HG02588 (cell line): ENCODE measurements at regions not wholly inside any gene's neighbourhood (a gene's known extent, or its start where the extent isn't known, plus 50 kb on each side); places are given as distances from the start of the nearest gene placed in this dataset.
"Not testable (repeated sequence)": the region's sequence is repeated elsewhere in the genome, so short reads cannot be mapped to it uniquely, and the experiment has no call there.

Experiments
- ATAC-seq: cut with Tn5 transposase; IDR thresholded peaks from one replicate; pipeline ENCODE4 v1.9.1; 2021; ENCODE audit warnings: mild to moderate bottlenecking, moderate library complexity; ENCODE audit not compliant: unreplicated experiment

DNA sequence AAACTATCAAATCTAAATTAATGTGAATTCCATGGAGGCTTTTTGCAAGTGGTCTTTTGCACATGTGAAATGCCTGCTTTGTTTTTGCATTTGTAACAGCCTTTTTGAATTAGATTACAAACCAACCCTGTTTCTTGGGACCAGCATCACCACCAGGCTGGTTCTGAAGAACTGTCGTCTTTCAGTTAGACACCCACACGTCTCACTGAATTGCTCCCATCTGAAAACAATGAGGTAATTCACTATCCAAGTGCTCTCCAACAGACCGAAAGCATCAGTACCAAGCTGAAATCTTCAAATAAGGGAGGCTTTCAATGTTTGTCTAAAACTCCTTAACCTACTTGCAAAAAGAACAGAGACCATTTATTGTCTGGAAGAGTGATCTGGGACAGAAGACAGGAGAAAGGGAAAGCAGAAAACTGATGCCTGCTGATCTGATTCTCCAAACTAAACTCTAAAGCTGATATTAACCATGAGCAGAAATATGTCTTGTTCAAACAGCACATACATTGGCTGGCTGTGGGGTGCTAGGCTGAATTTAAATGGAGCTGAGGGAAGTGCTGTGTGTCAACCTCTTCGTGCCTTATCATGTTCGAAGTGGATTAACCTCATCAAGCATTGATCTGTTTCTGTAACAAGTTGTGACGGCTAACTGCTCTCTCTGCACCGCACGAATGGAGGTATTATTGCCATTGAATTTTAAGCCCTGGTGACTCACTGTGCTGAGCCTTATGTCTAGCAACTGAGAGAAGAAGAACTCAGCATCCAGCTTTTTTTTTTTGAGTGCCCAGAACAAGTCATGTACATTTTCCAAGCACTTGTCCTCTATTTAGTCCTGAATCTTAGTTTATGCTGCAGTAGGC is 213.7 kb upstream of the P2RY1 start:
- ATAC-seq: no peak

DNA sequence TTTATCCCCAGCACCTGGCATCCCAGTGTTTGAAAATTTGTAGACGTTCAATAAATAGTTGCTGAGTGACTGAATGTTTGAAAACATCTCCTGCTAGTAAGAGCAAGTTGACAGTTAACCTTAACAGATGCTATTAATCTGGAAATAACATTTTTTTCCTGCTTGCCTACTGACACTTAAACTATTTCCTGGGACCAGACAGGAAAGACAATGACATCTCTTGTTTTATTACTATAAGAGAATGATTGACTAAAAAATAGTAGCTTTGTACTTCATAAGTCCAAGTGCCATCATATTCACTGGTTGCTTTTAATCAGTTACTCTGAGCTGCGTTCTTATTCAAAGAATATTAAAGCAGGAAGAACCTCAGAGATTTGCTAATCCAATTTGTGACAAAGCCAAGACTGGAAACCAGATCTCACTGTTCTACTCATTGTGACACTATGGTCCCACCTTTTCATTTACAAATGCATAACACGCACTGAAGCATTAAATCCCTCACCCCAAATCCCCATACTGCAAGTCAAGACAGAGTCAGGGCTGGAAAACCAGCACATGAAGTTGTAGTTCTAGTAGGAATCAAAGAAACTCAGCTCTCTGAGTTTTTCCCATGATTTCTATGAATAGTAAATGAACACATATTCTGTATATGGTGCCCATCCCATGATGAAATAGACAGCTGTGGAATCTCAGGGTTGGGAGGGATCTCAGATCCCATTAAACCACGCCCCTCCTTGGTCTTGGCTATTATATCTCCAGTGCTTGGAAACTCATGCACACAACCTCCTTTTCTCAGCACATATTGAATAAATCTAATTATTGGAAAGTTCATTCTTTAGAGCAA is 212.7 kb upstream of the P2RY1 start:
- ATAC-seq: no peak

DNA sequence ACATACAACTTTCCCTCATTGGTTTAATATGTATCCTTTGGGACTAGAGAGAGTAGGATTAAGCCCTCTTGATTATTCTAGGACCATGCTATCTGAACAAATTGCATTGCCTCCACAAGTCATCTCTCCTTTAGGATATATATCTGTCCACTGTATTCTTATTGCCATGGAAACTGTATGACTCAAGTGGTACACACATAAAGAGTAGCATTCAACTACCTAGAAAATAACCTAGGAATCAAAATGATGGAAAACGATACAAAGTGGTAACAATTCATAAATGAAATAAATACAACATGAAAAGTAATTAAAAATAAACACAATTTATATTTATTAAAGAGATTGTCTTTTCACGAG is 212.1 kb upstream of the P2RY1 start:
- no peak for ATAC-seq

DNA sequence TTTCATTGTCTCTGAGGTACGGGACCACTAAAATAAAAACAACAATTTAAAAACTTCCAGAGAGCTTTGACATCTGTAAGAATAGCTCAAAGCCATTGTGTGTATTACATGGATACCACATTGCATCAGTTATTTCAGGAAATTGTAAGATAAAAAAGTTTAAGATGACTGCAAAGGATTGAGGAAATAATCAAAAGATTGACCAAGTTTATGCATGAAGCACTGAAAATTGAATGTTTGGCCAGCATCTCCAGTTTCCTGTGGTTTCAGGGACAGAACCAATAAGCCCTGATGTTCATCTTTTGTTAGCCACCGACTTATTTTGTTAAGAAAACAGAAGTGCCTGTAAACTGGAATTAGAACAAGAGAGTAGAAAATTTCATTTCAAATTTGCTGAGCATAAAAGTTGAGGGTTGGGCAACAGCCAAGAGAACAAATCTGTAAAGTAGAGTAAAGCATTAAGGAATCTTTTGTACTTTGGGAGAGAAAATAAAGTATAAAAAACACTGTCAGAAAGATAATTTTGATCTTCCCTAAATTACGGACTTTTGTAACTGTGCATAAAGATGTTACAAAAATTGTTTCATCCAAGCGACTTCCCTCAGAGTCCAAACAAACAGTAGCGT is 211.5 kb upstream of the P2RY1 start:
- ATAC-seq: no peak

DNA sequence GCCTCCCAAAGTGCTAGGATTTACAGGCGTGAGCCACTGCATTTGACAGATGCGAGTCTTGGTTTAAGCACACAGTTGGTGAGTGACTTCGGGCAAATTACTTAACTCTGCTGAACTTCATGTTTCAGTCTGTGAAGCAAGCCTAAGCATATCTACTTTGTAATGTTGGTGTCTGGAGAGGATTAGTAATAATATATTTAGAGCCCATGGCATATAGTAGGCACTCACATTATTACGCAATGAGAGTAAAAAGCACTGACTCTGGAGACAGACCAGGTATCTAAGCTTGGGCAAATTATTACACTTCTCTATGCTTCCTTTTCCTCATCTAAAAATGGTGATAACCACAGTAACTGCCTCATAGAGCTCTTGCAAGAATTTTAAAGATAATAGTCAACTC is 208.7 kb upstream of the P2RY1 start:
- no peak for ATAC-seq

DNA sequence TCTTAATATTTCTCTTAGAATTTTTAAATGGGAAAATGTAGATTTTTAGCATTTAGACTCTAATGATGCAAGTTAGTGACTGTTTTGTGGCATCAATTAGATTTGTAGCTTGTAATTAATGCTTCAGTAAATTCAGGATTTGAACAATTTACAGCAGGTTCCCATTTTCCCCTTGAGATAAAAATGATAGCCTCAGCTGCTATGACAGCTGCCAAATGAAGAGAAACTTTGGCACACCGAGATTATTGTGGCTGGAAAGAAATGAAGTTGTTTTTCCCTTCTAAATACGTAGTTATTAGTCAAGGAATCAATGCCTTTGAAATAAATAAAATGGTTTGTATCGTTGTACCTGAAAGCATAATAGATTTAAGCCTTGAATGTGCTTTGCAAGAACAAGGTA is 206.4 kb upstream of the P2RY1 start:
- ATAC-seq: no peak

DNA sequence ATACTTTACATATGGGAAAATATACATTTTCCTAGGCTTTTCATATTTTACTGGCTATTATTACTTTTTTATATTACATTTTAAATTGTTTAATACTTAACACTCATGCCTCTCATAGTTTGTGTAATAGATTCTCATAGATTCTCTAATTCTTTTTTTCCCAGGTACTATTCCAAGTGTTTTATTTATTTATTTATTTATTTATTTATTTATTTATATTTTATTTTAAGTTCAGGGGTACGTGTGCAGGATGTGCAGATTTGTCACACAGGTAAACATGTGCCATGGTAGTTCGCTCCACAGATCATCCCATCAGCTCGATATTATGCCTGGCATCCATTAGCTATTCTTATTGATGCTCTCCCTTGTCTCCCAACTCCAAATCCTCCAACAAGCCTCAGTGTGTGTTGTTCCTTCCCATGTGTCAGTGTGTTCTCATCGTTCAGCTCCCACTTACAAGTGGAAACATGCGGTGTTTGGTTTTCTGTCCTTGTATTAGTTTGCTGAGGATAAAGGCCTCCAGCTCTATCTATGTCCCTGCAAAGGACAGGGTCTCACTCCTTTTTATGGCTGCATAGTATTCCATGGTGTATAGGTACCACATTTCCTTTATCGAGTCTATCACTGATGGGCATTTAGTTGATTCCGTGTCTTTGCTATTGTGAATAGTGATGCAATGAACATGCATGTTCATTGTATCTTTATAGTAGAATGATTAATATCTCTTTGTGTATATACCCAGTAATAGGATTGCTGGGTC is 205.4 kb upstream of the P2RY1 start:
- no peak for ATAC-seq

DNA sequence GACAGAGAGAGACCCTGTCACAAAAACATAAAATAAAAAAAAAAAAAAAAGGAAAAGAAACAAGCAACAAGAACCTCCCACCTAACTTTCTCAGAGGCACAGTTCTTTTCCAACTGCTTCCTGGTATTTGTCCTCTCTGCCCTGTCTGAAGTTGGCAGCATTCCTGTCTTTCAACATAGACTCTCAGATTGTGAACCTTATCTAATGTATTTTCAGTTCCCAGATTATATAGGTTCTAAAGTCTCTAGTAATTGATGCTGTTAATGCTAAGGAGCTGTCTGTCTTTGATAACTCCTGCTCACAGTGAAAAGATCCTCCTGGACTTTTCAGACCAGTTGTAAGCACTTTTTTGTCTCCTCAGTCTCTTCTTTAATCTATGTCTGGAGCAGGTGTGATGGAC is 199.5 kb upstream of the P2RY1 start:
- ATAC-seq: no peak

DNA sequence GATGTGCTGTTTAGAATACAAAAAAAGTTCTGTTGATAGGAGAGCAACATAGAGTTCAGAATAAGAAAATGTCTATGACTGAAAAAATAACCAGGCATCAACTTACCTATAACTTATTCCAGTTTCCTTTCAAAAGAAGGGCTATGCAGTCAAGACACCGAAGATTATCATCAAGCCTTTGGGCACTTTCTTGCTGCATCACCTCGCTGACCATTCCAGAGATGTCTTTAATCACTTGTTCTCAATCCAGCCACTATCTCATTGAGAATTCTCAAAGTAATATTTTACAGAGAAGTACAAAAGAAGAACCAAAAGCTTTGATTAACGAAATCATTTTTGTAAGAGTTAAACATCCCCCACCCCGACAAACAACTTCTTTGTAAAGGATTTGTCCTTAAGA is 198.3 kb upstream of the P2RY1 start:
- ATAC-seq: no peak

DNA sequence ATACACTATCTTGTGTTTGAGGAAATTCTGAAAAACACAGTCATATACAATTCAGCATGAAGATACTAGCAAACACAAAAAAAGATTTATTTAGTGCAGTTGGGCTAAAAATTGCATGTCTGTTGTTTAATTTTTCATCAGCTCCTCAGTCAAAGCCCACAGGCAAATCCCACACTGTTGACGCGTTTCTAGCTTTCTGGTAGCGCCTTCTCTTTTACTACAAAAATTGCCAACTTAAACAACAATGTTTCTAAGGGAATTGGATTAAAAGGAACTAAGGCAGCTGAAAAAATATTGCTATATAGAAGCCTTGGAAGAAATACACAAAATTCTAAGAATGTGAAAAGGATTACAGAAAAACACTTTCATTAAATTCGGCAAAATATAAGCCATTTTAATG is 196.7 kb upstream of the P2RY1 start:
- no peak for ATAC-seq

DNA sequence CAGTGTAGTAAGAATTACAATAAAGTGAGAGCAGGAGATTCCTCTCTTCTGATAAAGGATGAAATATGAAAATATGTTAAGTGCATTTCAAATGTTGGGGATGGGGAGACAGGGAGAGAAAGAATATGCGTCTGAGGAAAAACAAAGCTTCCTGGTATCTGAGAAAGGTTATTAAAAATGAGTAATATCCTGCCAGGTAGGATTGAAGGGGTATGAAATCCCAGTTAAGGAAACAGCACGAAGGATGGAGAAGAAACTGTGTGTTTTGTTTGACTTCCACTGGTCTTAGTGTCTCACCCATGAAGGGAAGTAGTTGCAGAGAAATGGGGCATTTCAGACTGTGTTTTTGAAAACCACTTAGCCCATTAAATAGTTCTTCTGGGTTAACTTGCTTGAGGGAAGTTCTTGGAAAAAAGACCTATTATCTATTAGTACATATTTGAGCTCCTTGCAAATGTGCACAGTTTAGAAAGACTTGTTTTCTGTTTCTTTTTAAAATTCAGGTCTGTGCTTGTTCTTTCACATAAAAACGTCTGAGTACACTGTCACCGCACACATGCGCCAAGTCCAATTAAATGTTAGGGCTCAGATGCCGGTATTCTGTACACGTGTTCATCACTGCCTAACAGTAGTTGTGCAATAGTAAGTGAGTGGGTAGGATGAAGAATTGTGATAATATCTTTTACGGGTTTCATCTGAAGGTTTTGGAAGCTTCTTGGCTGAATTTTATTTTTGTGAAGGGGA is 196.1 kb upstream of the P2RY1 start:
- ATAC-seq: no peak

DNA sequence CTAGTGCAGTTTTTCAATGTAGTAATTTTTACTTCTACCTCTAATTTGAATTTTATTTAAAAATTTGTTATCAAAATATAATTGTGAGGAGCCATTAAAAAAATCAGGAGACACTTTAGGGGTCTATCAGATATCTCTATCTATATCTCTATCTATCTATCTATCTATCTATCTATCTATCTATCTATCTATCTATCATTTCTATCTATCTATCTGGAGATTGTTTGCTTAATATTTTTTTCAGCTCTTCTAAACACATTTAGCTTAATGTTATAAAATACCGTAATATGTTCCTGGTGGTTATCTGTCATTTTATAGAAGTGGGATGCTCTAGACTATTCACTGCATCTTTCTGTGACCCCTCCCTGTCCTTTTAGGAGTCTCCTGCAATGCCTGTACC is 193.7 kb upstream of the P2RY1 start:
- no peak for ATAC-seq

DNA sequence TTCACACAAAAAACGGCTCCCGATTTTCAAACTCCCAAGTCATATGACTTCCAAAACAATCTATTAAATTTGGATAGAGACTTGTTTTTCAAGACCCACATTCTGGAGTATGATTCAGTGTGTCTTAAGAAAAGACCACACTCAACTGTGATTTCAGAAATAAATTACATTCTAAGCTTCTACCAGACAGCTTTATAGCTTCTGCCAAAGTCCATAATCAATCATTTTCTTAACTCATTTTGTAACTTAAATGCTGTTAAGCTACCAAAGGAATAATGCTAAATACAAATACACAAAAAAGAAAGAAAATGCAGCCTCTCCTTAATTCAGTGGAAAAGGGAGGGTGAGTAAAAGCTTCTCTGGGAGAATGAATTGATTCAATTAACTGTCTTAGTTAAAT is 192.3 kb upstream of the P2RY1 start:
- no peak for ATAC-seq

DNA sequence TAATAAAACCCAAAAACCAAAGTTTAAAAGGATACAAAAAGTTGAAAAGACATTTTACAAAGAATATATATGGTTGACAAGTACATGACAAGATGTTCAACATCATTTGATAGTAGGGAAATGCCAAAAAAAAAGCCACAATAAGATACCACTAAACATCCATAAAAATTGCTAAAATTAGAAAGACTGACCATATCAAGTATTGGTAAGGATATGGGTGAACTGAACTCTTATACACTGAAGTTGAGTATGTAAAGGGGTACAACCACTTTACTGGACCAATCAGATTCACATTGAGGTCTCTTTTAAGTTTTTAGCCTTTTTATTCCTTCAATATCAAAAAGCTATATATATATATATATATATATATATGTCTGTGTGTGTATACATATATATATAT is 190.5 kb upstream of the P2RY1 start:
- no peak for ATAC-seq

DNA sequence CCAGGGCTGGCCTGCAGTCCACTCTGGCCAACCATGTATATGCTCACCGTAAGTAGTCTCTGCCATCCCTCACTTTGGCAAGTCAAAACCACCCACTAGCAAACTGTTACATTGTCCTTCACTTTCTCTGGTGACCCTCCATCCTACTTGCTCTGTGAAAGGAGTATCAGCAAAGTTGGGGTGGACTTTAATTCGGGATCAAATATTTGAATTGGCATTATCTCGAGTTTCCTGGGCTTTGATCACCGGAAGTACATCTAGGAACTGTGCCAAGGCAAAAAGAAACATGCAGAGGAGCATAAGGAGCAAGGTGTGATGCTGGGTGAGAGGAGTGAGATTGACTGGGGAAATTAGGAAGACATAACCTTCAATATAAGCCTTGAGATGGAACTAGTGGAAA is 188.9 kb upstream of the P2RY1 start:
- ATAC-seq: no peak

DNA sequence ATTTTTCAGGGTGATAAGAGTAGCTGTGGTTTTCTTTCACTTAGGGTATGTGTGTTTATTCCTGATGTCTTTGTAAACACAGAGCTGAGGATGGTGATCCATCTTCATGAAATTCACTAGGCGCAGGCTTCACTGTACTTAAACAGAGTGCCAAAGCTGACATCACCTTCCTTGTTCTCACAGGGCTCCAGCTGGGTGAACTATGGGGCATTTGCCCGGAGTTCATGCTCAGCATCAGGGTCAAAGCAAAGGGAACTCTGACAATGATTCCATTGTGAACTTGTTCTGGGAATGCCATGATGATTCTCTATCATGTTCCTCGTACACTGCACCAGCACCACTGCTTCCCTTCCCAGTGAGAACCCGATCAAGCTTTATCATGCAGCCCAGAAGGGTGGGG is 184.8 kb upstream of the P2RY1 start:
- ATAC-seq: no peak

DNA sequence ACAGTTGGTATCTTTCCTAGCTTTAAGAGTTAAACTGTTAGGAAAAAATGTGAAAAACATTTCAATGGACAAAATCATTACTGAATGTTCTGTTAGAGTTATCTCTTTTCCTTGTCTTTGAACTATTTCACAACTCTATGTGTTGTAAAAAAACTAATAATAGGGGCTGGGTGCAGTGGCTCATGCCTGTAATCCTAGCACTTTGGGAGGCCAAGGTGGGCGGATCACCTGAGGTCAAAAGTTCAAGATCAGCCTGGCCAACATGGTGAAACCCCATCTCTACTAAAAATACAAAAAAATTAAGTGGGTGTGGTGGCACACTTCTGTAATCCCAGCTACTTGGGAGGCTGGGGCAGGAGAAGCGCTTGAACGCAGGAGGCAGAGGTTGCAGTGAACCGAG is 184.0 kb upstream of the P2RY1 start:
- not testable (repeated sequence) for ATAC-seq

DNA sequence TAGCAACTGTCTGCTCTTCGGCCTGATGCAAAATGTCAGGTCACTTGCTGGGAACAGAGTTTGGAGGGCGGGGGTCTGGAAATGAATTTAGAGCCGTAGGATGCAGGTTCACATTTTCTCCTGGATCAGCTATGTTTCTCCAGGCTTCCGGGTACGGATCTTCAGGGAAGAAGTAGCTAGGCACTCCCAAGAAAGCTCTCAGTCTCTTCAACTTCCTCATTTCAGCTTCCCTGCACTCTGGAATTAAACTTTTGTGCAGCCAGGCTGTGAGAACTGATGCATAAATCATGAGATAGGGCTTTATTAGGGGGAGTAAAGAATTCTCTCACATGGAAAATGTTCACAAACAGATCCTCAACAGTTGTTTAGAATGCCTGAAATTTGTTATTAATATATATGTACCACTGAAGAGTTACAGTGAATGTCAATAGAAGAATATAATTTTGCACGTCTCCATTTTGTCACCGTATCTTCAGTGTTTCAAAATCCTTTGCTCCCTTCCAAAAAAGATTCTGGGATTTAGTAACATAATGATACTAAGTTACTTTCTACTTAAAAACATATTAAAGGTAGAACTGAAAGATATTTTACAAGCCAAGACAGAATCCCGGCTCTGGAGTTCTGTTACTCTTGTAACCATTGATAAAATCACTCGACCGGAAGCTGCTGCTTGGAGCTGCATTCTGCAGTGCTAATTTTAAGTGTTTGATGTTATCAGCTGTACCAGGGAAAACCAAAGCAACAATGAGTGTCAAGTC is 178.5 kb upstream of the P2RY1 start:
- ATAC-seq: no peak

DNA sequence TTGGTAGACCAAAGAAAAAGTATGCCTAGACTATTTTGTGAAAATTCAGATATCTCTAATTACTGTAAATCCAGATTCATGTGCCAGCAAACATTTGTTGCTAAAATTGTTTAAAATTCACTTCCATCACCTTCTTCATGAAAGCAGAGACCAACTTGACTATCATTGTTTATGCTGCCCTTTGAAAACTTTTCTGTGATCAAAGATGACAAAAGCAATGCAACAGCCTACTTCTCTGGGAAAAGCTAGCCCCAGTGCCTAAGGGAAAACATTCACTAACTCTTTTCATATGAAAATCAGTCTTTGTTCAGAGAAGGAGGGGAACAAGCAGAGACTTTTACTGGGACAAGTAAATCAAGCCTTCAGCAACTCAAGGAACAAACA is 178.0 kb upstream of the P2RY1 start:
- ATAC-seq: no peak
